Stimulated activated naive CD8-positive, alpha-beta T cell treated with anti-CD3 and anti-CD28 coated beads, Interleukin-15, Interleukin-2, amounts not matched to agents 100 U/mL and 50 U/mL, for 24 hours (primary cell): ENCODE measurements at regions not wholly inside any gene's neighbourhood (a gene's known extent, or its start where the extent isn't known, plus 50 kb on each side); places are given as distances from the start of the nearest gene placed in this dataset.
"Not testable (repeated sequence)": the region's sequence is repeated elsewhere in the genome, so short reads cannot be mapped to it uniquely, and the experiment has no call there.

Experiments
- ATAC-seq: fragments of 150-1000 bp; cut with Tn5 transposase; one replicate; pipeline ENCODE4 v1.10.0; 2021
- DNase-seq: peaks from one replicate; pipeline ENCODE4 v3.0.0; 2021

GRCh38 chr15:24150542-24150941 is 463.4 kb upstream of the NDN start:
- no peak for ATAC-seq
- DNase-seq: no peak

DNA sequence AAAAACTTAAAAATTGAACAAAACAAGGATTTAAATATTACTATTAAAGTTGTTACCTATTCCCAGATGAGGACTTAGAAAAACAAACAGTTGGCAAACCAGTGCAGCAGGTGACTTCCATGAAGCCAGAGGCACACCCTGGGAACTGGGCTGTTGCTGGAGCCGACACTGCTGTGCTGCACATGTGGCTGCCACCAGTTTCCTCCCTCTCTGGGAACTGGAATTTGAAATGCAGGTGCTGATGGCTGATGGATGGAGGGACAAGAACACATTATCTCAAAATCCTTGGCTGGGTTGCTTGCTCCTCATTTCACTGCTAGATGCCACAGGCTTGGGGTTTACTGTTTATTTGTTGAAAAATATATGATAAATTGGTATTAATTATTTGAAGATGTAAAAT is 471.2 kb upstream of the NDN start:
- ATAC-seq, DNase-seq: not testable (repeated sequence)

- not testable (repeated sequence) for ATAC-seq, DNase-seq
Measured at GRCh38 chr15:24165512-24165911, 478.4 kb upstream of the NDN start.

- not testable (repeated sequence) for ATAC-seq, DNase-seq
Measured at GRCh38 chr15:24202297-24202696, 473.3 kb upstream of the NPAP1 start.

- DNase-seq, ATAC-seq: not testable (repeated sequence)
Measured at GRCh38 chr15:24211742-24212476, 463.7 kb upstream of the NPAP1 start.

- DNase-seq (no peak), ATAC-seq (no peak)
Measured at GRCh38 chr15:24223739-24224138, 451.8 kb upstream of the NPAP1 start.

DNA sequence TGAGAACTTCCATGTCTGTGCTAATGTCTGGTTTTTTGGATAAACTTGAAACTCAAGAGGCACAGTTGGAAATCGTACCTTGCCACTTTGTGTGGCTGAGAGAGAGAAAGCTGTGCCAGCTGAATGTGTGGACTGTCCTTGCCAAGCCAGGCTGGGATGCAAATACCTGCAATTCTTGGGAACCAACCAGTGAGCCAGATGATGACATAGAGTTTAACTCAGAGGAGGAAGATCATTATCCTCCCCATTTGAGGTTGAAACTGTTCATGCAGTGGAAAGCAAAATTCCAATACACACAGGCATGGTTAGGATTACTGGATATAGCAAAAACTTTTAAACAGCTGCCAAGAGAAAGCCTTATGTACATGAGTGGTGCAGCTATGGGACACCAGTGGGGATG is 451.4 kb upstream of the NPAP1 start:
- ATAC-seq (no peak), DNase-seq (no peak)

DNA sequence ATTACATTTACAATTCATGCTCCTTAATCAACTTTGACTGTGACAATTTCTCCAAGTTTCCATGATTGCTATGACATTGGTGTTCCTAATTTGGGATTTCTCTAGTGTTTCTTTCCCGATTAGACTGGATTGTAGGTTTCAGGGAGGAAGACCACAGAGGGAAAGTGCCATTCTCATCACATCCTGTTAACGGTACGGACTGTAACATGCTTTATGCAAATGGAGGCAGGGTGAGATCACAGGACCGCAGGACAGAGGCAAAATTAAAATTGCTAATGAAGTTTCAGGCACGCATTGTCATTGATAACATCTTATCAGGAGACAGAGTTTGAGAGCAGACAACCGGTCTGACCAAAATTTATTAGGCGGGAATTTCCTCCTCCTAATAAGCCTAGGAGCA is 446.7 kb upstream of the NPAP1 start:
- not testable (repeated sequence) for DNase-seq, ATAC-seq

DNA sequence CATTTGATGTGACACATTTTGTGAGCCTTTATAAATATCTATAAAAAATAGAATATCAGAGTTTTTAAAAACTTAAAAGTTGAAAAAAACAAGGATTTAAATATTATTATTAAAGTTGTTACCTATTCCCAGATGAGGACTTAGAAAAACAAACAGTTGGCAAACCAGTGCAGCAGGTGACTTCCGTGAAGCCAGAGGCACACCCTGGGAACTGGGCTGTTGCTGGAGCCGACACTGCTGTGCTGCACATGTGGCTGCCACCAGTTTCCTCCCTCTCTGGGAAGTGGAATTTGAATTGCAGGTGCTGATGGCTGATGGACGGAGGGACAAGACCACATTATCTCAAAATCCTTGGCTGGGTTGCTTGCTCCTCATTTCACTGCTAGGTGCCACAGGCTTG is 442.4 kb upstream of the NPAP1 start:
- not testable (repeated sequence) for DNase-seq, ATAC-seq

GRCh38 chr15:24240580-24240979 is 435.0 kb upstream of the NPAP1 start:
- DNase-seq, ATAC-seq: not testable (repeated sequence)

DNA sequence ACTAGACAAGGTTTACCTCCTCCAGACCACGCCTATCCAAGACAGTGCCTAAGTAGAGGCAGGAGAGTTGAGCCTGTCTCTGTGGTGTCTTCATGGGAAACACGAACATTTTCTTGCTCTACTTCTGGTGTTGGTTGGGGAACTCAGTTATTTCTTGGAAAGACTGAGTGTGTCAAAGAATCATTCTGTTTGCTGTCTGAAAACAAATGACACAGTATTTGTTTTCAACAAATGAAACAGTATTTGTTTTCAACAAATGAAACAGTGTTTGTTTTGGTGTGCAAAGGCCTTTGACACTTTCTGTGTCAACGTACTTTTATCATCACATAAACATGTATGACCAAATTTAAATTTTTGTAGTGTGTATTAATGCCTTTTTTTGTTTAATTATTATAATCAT is 416.5 kb upstream of the NPAP1 start:
- ATAC-seq, DNase-seq: not testable (repeated sequence)

DNA sequence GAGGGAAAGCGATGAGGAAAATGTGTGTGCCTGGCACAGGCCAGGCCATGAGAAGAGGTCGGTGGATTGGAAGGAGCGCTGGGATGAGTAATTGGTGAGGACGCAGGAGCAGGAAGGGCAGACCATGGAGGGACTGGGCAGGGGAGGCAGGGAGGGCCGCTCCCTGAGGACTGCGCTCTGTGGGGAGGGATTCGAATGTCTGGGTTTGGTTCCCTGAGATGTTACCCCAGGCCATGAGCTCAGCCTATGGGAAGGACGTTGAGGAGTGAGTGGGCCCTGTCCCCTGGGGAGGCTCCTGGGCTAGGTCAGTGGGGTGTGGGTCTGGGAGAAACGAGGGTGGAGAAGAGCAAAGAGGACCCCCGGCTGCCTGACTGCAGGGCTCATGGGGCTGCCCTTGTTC is 415.2 kb upstream of the NPAP1 start:
- DNase-seq, ATAC-seq: not testable (repeated sequence)

DNA sequence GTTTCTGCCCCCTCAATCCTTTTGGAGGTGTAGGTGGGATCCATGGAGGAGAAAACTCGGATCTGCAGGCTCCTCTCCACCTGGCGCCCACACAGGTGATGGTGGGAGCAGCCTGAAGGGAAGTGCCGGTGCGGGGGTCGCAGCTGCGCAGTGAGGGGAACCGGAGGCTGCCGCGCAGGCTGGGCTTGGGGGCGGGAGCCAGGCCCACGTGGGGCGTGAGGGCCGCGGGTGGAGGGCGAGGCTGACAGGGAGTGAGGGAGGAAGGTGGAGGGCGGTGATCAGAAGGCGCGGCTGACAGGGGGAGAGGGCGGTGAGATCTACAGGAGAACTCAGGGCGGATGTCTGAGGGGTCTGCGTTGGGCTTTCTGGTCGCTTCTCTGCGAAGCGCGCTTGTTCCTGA is 414.7 kb upstream of the NPAP1 start:
- DNase-seq: not testable (repeated sequence)

DNA sequence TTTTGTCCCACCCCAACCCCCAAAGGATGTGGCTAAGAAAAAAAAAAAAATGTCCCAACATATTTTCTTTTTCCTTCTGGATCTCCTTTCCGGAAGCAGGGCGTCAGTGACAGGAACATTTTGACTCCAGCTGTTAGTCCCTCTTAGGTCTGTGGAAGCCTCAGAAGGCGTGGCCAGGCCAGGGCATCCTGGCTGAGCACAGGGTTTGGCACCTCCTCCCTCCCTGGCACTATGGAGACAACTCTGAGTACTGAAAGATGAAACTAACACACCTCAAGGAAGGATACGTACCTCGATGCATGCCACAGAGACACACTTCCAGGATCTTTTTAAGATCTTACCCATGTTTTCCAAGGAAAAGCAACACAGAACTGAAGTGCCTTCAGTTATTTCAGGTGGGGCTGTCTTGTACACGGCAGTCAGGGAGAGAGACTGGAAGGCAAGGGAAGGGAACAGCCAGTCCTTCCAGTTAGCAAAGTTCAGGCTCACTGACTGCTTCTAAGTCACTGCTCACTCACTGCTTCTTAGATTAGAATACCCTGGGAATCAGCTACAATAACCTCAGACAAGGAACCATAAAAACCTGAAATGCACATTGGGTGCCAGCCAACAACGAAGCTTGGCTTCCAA is 406.9 kb upstream of the NPAP1 start:
- not testable (repeated sequence) for DNase-seq, ATAC-seq

More for the DNA sequence above, 414.7 kb upstream of the NPAP1 start:
- not testable (repeated sequence) for ATAC-seq

GRCh38 chr15:24269166-24269571 is 406.4 kb upstream of the NPAP1 start:
- ATAC-seq (no peak), DNase-seq (no peak)

DNA sequence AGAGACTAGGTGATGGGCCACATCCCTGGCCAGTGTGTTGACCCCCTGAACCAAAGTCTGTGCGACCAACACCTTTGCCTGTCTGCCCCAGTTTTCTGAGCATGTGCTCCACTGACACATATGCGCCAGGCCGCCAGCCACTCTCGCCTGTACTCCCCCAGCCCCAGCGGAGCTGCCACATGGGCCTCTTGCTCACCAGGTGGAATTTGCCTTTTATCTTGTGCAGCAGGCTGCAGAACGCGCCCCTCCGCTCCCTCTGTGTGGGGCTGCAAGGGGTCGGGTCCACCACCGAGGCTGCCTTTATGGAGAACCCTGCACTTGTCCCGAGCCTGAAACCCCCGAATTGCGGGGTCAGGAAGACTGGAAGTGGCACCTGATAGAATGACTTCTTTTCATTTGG is 405.7 kb upstream of the NPAP1 start:
- DNase-seq: no peak
- no peak for ATAC-seq

DNA sequence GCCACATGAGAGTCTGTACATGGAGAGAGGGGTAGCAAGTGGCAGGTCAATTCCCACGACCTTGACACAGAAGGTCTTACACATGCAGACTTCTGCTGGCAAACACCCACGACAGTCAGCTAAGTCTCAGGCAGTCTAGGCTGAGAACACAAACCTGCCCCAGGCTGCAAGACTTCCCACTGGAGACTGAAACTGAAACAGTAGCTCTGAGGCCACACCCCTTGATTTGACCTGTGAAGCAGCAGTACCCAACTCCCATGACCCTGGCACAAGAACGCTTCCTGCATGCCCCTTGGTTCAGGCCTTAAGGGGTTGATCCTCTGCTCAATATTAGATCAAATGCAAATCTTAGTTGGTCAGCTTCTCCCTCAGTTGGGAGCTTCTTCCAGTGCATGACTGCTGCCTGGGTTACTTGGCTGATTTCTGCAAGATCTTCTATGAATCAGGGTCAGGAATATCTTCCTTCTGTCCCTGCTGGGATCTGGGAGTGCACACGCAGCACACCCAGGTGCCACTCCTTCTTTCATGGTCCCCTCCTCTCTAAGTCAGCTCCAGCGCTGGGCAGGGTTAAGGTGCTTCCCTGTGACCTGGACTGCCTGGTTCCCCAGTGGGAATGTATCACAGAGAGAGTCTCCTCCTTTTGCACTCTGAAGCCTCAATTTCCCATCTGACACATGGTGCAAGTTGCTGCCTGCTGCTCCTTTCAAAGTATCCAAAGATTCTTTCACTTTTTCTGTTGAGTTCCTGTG is 403.9 kb upstream of the NPAP1 start:
- DNase-seq, ATAC-seq: not testable (repeated sequence)

DNA sequence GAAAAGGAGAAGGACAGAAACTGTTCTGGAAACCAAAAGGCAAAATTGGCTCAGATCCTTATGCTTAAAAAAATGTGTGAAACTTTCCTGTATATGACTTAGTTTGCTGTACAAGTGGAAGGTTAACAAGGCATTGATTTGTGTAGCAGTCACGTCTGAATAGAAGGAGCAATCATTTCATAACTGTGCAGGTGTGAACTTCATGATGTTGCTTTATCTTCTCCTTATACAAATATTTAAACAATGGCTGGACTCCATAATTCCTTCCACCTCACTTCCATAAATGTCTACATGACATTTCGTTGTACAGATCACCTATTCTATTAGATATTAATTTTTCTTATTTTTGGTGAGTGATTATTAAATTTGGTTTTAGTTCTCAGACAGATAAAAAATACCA is 382.7 kb upstream of the NPAP1 start:
- no peak for ATAC-seq

GRCh38 chr15:24300804-24301368 is 374.7 kb upstream of the NPAP1 start:
- ATAC-seq, DNase-seq: not testable (repeated sequence)

More for the DNA sequence above, 382.7 kb upstream of the NPAP1 start:
- no peak for DNase-seq

- DNase-seq, ATAC-seq: not testable (repeated sequence)
Measured at GRCh38 chr15:24301999-24302398, 373.6 kb upstream of the NPAP1 start.

DNA sequence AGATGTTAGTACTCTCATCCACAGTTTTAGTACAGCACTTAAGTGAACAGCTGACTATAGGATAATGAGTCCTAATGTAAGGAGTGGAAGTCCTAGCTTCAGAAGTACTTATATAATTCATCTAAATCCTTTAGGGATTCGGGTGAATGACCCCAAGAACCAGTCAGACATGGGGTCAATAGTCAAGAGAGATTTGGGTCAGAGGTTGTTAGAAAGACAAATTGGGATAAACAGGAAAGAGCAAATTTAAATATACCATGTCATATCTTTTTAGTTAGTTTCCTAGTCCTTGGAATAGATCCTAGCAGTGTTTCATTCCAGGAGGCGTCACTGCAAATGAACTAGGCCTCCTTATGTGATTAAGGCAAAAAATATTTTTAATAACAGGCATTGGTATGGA is 370.8 kb upstream of the NPAP1 start:
- not testable (repeated sequence) for DNase-seq, ATAC-seq

DNA sequence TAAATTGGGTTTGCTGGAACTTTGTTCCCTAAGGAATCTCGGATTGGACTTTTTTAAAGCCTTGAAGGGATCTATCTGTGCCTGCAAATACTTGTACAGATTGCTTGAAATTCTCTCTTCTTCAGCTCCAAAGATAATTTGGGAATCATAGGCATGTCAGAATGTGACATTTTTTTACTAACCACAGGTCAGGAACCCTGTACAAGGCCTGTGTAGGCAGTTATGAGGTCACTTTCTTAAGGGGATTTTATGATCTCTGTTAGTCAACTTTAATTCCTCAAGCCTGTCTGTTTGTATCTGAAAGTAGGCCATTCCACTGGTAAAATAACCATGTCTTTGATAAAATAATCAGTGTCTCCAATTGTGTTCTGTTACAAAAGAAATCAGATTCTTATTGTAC is 369.9 kb upstream of the NPAP1 start:
- not testable (repeated sequence) for DNase-seq, ATAC-seq
